AML-193 (cell line): ENCODE measurements at regions not wholly inside any gene's neighbourhood (a gene's known extent, or its start where the extent isn't known, plus 50 kb on each side); places are given as distances from the start of the nearest gene placed in this dataset.
A peak's percentile ranks its signal among the peaks of the same experiment; 100 is the strongest.
"Not testable (repeated sequence)": the region's sequence is repeated elsewhere in the genome, so short reads cannot be mapped to it uniquely, and the experiment has no call there.

ENCODE experiments used
- DNase-seq, 2 experiments: peaks; one replicate each; lab custom pipeline; 2025; lab: John Stamatoyannopoulos, UW

DNA sequence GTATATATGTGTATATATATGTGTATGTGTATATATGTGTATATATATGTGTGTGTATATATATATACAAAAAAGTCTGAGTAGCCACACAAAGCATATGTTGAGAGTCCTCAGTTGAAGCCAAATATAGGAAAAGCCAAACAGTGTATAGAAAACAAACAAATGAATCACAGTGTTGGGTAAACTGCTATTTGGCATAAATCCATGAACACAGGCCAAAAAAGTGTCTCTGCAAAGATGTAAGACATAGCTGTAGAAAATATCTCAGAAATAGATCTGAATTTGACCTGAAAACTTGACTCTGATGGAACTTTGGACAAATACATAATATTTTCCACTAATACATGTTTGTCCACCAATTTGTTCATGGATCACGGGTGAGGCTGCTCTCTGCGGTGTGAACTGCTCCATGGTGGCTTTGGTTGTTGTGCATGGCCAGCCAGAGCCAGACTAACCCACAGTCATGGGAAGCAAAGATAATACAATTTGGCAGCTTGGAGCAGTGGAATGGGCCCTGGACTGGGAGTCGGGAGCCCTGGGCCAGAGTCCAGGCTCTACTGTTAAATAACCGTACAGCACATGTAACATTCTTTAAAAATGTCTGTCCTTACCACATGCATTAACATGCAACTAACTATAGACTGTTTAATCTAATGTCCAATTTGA lies 76.9 kb upstream of the EED start:
- DNase-seq, result no peak

DNA sequence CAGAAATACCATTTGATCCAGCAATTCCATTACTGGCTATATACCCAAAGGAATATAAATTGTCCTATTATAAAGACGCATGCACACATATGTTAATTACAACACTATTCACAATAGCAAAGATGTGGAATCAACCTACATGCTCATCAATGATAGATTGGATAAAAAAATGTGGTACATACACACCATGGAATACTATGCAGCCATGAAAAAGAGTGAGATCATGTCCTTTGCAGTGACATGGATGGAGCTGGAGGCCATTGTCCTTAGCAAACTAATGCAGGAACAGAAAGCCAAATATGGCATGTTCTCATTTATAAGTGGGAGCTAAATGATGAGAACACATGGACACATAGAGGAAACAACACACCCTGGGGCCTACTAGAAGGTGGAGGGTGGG lies 78.3 kb upstream of the EED start:
- DNase-seq, result not testable (repeated sequence)

DNA sequence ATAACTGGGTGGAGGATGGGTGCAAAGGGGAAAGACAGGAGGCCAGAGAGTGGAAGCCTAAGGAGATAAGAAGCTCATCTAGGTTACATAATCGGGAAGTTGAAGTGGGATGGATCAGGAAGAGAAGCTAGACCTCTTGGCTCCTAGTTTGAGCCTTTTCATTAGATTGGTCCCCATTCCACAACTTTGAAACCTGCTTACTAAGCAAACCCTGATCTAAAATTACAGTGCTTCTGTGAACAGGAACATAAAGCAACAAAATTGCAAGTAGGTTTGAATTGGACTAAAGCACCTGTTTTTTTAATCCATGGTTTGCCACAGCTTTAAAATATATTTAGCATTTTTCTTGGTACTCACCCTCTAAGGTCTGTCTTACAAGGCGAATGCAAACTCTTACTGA lies 80.4 kb upstream of the EED start:
- no peak for DNase-seq

DNA sequence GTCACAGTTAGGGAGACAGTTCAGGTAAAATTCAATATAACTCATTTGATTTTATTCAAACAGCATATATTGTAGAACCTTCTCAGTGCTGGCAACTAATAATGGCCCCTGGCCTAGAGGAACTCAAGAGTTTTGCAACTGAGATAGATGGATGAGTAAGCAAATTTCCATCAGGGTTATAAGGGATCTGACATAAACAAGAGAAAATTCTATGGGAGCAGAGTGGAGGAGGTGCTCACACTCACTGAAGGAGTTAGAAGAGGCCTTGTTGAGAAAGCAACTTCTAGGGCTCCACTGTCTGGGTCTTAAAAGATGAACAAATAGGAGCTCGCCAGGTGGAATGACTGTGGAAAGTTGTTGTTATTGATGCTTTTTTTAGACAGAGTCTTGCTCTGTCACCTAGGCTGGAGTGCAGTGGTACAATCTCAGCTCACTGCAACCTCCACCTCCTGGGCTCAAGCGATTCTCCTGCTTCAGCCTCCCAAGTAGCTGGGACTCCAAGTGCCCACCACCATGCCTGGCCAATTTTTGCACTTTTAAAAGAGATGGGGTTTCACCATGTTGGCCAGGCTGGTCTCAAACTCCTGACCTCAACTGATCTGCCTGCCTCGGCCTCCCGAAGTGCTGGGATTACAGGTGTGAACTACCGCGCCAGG lies 81.2 kb upstream of the EED start:
- DNase-seq, result peak; percentile 69 to 77

DNA sequence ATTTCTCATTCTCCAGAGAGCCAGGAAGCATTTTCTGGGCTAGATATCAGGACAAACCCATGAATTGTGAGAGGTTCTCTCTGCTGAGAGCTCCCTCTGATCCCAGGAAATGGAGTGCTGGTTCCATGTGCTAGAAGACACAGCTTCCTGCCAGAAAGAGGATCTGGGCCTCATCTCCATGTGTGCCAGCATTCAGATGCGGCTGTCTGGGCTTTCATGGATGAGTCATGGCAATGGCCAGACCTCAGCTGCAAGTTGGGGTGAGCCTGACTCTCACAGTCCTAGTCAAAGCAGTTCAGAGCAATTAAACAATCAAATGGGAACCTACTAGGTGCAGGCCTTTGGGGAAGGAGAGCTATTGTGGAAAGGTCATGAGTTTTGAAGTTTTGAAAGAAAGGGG lies 82.3 kb upstream of the EED start:
- DNase-seq, result peak; percentile 39 to 60

DNA sequence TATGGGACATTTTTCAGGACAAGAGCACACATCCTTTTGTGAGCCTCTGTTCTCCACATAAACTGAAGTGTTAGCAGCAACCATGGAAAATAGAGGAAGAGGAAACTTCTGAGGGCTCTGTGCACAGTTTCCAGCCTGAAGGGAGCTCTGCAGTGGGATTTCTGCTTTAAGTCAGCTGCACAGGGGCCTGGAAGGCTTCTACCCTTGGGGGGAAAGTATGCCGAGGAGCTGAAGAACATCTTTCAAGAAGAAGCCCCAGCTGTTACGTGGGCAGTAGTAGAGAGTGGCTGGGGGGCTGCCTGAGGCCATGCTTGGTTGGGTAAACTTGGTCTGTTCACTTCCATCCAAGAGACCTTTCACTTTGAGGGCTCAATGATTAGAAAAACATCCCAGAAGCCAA lies 82.7 kb upstream of the EED start:
- DNase-seq, result peak; percentile 17 to 20

DNA sequence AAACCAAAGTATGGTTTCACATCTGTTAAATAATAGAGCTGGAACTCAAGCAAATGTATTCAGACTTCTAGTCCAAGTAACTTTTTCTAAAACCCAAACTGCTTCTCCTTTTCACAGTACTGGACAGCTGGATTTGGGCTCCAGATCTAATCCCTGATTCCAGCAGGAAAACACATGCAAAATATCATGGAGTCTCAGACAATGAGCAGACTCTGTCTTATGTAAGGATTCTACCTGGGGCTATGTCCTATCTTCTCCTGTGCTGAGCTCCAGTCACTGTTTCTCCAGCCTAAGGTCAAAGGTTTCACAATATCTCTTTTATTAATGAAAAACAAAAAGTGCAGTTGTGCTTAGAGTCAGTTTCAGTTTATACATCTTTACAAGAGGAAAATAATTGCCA lies 83.2 kb upstream of the EED start:
- DNase-seq, result no peak

DNA sequence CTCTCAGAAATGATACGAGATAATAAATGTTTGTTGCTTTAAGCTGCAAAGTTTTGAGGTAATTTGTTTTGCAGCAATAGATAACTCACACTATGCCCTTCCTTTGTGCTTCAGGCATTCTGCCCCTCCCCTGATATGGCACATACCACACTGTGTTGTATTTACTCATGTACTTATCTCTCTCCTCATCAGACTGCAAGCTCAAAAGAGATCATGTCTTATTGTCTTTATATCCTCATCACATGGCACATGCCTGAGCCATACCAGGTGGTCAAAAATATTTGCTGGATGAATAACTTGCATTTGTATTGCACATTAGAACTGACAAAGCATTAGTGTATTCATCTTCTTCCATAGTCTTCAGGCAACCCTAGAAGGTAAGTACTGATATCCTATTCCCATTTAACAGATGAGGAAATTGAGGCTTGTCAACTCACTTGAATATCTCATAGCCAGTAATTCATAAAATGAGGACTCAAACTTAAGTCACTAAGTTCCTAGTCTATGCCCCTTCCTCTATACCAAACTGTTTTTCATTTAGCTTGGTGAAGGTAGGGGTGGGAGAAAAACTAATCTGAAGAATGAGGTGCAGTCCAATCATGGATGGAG lies 83.9 kb upstream of the EED start:
- no peak for DNase-seq

DNA sequence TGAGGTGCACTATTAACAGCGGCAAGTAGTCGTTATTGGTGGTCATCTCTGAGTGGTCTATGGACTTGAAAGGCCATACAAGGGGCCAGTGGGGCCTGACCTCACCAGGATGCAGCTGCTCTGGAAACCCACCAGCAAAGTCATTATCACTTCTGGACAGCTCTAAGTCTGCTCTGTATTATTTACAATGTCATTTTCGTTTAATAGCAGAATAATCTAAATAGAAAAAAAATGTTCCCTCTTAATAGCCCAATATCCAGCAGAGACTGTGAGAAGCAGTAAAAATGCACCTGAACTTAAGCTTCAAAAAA lies 85.0 kb upstream of the EED start:
- DNase-seq, result no peak

DNA sequence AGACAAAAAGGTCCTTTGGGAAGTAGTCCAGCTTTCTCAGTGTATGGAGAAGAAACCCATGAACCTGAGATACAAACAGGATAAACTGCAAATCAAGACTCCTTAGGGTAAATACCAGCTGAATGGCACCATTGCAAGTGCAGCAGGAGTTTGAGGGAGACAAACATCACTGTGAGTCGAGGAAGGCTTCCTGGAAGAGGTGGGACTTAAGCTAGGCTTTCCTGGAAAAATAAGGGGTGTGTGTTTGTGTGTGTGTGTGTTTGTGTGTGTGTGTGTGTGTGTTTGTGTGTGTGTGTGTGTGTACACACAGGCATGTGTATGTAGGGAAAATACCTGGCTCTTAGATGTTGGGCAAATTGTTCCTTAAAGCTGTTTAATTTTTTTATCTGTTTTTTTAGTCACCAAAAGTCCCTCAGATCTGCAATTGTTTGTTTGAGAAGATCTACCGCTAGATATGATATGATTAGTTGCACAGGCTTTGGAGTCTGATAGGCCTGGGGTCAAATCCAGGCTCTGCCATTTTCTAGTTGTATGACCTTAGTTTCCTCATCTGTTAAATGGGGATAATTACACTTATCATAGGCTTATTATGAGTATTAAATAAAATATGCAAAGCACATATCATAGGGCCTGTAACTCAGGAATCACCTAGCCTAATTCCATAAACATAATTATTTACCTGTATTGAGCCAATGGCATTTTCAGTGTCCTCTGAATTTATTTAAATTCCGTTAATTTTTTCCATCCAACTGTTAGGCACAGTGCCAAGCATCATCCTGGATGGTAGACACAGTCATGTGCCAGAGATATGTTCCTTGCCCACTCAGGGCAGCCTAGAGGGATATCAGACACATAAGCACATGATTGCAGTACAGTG lies 85.6 kb upstream of the EED start:
- no peak for DNase-seq

DNA sequence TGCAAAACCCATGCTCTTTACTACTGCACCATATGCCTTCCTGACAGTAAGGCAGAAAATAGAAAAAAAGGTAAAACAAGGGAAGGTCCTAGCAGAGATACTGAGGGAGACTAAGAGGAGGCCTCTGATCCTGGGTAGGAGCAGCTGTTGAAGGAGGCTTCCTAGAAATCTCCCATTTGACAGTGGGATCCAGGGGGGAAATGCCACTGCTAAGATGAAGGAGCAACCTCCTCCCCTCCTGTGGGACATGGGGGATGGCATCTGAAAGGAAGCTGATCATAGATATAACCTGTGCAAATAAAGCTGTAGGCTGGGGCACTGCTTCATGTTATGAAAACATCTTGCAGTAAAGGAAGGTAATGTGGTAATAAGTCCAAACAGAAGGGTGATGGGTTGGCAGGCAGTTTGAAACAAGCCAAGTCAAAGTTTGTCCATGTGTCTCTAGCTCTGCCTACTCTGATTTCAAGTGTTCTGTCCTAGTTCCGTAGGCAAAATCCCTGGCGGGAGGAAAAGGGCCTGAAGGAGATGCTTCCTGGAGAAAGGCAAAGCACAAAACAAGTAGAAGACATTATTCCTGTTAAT lies 86.7 kb upstream of the EED start:
- DNase-seq, result no peak

DNA sequence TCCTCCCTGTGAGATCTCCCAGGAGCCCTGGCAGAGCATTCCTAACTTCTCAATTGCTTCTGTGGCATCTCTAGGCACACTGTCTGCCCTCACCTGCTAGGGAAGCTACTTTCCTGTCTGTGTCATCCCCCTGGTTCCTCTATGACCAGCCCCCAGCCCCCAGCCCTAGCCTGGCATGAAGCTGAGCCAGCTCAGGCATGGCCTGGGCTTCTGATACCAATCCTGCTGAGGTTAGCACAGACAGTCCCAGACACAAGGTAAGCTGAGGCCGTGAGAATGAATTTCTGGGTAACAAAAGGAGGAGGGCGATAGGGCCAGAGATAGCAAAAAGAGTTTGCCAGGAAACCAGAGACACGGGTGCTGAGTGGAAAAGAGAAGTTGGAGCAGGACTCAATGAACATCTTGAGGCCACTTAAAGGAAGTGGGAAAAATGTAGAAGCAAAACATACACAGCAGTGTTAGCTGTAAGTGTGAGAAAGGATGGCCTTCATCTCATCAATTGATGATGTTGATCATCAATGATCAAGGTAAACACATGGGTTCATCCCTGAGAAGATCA lies 87.6 kb upstream of the PICALM start:
- DNase-seq, result no peak

DNA sequence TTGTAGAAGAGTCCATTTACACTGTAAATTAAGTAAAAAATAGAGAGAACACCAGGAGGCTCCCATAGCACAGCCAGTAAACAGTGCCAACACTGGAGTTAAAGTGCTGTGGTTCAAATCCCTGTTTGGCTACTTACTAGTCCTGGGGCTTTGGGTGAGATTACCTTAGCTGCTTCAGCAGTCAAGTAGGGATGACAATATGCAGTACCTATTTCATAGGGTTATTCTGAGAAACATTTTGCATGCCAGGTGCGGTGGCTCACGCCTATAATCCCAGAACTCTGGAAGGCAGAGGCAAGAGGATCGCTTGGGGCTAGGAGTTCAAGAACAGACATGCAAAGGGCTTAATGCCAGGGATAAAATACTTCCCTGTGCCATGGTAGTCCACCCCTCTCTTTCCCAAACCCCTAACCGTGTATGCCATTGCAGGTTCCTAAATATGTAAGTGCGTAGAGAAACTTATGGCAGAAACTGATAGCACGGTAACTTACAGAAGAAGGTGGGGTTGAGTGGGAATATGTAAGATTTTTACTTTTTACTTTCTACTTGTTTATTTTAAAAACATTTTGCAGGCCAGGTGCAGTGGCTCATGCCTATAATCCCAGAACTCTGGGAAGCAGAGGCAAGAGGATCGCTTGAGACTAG lies 86.4 kb upstream of the PICALM start:
- no peak for DNase-seq

DNA sequence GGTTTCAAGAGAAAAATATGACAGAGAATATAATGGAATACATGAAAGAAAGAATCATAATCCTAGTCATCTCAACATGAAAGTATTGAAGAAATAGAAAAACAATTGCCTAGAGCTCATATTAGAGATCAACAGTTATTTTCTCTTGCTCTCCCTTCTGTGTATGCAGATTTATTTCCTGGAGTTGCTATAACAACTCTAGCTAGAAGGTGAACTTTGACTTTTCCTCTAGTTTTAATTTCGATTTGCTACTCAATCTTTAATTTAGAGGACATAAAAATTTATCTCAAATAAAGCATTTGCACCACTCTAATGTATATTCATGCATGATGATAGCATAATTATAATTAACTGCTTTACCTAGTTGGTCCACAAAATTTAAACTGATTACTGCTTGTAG lies 84.6 kb upstream of the PICALM start:
- no peak for DNase-seq

DNA sequence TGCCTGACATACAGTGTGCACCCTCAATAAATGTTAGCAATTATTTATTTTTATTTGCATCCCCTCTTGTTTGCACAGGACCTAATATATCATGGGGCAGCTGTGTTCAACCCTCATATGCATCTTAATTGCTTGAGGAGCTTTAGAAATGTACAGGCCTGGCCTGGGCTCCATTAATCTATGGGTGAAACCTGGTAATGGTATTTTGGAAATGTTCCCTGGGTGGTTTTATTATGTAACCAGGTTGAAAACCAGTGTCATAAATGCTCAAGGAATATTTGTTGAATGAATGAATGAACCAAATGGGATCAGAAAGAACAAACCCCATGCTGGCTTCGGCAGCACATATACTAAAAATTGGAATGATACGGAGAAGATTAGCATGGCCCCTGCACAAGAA lies 84.0 kb upstream of the PICALM start:
- no peak for DNase-seq

DNA sequence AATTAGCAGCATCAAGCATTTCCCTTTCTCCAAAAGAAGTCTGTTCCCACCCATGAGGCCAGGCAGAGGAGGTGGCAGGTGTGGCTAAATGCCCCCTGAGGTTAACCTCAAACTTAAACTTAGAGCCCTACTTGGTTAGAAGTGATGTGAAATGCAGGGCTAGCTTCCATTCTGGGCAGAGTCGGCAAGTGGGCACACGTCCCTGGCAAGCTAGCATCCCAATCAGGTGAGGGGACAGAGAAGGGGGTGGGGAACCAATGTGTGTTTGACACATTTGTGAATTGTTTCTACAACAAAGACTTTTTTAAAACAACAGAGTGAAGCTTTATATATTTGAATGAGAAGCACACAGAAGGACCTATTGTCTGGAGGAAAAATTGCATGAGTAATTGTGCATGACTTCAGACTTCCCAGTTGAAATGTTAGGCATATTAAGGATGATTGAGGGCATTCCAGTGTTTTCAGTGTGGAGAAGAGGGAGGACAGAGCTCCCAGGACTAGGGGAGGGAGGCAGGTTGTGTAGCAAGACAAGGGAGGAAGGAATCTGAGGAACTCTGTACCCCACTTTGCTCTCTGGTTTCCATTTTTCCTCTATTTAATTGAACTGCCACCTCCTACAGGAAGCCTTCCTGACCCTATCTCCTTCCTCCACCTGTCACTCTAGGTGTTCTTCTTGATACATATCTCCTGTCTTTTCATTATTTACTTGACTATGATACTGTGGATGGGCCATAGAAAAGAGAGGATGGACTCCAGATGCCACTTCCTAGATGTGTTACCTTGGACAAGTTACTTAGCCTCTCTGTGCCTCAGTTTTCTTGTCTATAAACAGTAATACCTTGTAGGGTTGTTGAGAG lies 83.3 kb upstream of the PICALM start:
- DNase-seq, result no peak

DNA sequence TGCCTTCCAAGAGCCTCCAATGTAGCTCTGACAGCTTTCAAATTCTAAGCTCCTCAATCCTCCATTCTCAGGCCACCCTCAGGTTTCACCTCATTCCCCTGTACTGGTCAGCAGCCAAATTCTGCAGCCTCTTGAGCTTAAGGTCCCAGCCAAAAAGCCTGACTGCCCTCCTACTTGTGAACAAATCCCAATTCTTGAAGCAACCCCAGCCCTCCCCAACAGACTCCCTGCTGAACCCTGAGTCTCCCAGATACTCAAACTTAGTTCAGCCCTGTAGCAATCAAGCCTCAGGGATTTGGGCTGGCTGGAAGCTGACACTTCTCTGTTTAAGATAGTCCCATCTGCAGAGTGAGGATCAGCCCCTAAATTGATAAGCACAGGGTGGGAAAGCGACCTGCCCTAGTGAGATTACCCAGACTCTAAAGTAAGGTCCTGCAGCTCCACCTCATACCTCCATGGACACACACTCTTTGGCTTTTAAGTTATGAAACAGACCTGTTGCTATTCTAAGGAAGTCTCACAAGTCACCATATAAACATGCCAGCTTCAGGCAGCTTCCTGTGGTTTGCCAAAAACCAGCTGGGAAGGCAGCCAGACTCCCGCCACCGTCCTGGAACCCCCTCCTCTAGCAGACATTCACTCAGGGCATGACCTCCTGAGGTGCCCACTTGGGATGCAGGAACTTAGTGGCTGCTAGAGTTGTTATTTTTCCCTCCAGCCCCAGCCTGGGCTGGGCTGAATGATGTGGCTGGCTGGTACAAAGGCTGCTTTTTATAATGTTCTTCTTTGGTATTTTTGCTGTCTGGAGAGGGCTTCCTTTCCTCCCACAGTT lies 82.5 kb upstream of the PICALM start:
- DNase-seq, result peak; percentile 75

DNA sequence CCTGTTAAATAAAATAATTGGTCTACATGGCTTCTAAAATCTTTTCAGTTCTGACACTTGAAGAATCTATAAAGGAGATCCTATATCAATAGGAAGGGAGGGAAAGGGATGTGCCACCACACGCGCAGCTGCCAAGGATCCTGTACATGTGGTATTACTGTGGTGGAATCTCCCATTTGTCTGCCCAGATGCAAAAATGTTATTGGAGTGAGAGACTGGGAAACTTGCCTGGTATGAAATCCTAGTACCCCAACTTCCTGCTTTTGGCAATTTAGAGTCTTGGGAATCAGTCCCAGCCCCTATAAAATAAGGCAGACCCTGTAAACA lies 81.9 kb upstream of the PICALM start:
- DNase-seq, result no peak

DNA sequence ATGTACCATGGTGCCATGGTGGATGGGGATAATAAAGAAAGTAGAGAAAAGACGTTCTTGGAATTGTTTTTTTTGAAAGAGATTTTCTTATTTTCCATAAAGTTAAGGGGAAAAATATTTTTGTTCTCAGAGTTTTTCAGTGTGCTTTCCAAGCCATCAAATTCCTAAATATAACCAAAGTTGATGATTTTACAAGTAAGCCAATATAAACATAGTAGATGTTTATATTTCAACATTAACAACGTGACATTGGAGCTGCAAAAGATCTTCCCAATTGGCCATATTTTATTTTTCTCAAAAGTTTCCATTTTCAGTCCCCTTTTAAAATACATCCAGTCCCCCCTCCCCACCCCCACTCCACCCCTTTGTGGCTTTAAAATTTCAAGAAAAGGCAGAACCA lies 80.9 kb upstream of the PICALM start:
- no peak for DNase-seq

DNA sequence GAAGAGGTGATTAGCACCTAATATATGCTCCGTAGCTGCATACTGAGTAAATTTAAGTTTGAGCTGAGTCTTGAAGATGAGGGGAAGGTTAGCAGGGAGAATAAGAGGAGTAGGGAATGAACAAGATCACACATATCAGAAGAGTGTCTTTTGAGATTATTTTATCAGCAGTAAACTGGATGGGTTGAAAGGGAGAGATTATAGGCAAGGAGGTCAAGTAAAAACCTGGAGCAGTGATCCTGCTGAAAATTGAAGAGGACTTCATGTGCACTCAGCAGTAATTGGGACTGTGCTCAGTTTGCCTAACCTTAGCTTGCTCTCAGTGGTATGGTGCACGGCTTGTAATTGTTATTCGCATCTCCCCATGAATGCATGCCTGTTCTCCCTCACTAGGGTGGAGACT lies 79.5 kb upstream of the PICALM start:
- DNase-seq, result no peak
